ENCODE measurements at regions not wholly inside any gene's neighbourhood (a gene's known extent, or its start where the extent isn't known, plus 50 kb on each side); places are given as distances from the start of the nearest gene placed in this dataset.

- H3K9me3 ChIP-seq (ENCODE audit: control insufficient read depth, insufficient read depth, low read length), result peaks cover 7% of the 10 kb centered on the region
- TF ChIP-seq, protein P1, sequence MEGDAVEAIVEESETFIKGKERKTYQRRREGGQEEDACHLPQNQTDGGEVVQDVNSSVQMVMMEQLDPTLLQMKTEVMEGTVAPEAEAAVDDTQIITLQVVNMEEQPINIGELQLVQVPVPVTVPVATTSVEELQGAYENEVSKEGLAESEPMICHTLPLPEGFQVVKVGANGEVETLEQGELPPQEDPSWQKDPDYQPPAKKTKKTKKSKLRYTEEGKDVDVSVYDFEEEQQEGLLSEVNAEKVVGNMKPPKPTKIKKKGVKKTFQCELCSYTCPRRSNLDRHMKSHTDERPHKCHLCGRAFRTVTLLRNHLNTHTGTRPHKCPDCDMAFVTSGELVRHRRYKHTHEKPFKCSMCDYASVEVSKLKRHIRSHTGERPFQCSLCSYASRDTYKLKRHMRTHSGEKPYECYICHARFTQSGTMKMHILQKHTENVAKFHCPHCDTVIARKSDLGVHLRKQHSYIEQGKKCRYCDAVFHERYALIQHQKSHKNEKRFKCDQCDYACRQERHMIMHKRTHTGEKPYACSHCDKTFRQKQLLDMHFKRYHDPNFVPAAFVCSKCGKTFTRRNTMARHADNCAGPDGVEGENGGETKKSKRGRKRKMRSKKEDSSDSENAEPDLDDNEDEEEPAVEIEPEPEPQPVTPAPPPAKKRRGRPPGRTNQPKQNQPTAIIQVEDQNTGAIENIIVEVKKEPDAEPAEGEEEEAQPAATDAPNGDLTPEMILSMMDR (IDR thresholded peaks at IDR 0.05), result no peak
- no peak overlapping the region for H3K27ac ChIP-seq (ENCODE audit: low read length)
- 82% methylated on average over 9 of the region's 9 CpGs for WGBS (ENCODE audit: insufficient coverage)
- H3K27me3 ChIP-seq (ENCODE audit: control insufficient read depth, insufficient read depth, low read length), result no peaks in the 10 kb centered on the region
- H3K36me3 Mint-ChIP-seq, result no peaks in the 10 kb centered on the region
- no peaks in the 10 kb centered on the region for H3K27me3 Mint-ChIP-seq (ENCODE audit: low read depth in 2 of 2)
- no peak overlapping the region for H3K4me3 Mint-ChIP-seq
- intact Hi-C loops (cut with micrococcal nuclease), result no loop called here
- DNase-seq (no peak), ATAC-seq (no peak)
- H3K4me1 Mint-ChIP-seq, result no peaks in the 10 kb centered on the region
- H3K4me1 ChIP-seq (ENCODE audit: control insufficient read depth, insufficient read depth, low read length), result no peaks in the 10 kb centered on the region
- H3K4me3 ChIP-seq (ENCODE audit: low read length), result no peak overlapping the region
- no peaks in the 10 kb centered on the region for H3K36me3 ChIP-seq (ENCODE audit: control insufficient read depth, insufficient read depth, low read length)
- peaks cover 3 to 12% of the 10 kb centered on the region in 2 donors for H3K9me3 Mint-ChIP-seq
- no peak overlapping the region for H3K27ac Mint-ChIP-seq
Observed at GRCh38 chr1:194616835-194617234, 1430.4 kb upstream of the B3GALT2 start.

GRCh38 chr1:194602184-194602583, 1415.8 kb upstream of the B3GALT2 start:
- H3K9me3 Mint-ChIP-seq, result peaks cover 7% of the 10 kb centered on the region in 2 donors
- no peaks in the 10 kb centered on the region for H3K4me1 ChIP-seq (ENCODE audit: control insufficient read depth, insufficient read depth, low read length)
- no peaks in the 10 kb centered on the region for H3K9me3 ChIP-seq (ENCODE audit: control insufficient read depth, insufficient read depth, low read length)
- H3K4me1 Mint-ChIP-seq, result no peaks in the 10 kb centered on the region
- TF ChIP-seq, protein P1 (IDR thresholded peaks at IDR 0.05), result no peak
- H3K27ac ChIP-seq (ENCODE audit: low read length), result no peak overlapping the region
- no peaks in the 10 kb centered on the region for H3K27me3 Mint-ChIP-seq (ENCODE audit: low read depth in 2 of 2)
- intact Hi-C loops (cut with micrococcal nuclease), result no loop called here
- no peak for DNase-seq
- H3K4me3 Mint-ChIP-seq, result no peak overlapping the region
- H3K36me3 ChIP-seq (ENCODE audit: control insufficient read depth, insufficient read depth, low read length), result no peaks in the 10 kb centered on the region
- H3K36me3 Mint-ChIP-seq, result no peaks in the 10 kb centered on the region
- H3K27ac Mint-ChIP-seq, result no peak overlapping the region
- no peaks in the 10 kb centered on the region for H3K27me3 ChIP-seq (ENCODE audit: control insufficient read depth, insufficient read depth, low read length)
- H3K4me3 ChIP-seq (ENCODE audit: low read length), result no peak overlapping the region
- ATAC-seq, result no peak
- no CpG with 5 or more reads among the region's 1 CpG for WGBS (ENCODE audit: insufficient coverage)

- intact Hi-C loops (cut with micrococcal nuclease), result no loop called here
- Mint-ChIP-seq H3K4me3 (no peak overlapping the region), H3K4me1 (no peaks in the 10 kb centered on the region), H3K9me3 (peaks cover 7% of the 10 kb centered on the region in 2 donors), H3K27ac (no peak overlapping the region), H3K36me3 (no peaks in the 10 kb centered on the region), H3K27me3 (ENCODE audit: low read depth in 2 of 2) (no peaks in the 10 kb centered on the region)
- Histone ChIP-seq H3K9me3 (ENCODE audit: control insufficient read depth, insufficient read depth, low read length) (no peaks in the 10 kb centered on the region), H3K4me3 (ENCODE audit: low read length) (no peak overlapping the region), H3K27me3 (ENCODE audit: control insufficient read depth, insufficient read depth, low read length) (no peaks in the 10 kb centered on the region), H3K36me3 (ENCODE audit: control insufficient read depth, insufficient read depth, low read length) (no peaks in the 10 kb centered on the region), H3K27ac (ENCODE audit: low read length) (no peak overlapping the region), H3K4me1 (ENCODE audit: control insufficient read depth, insufficient read depth, low read length) (no peaks in the 10 kb centered on the region)
- 71% methylated on average over 3 of the region's 3 CpGs for WGBS (ENCODE audit: insufficient coverage)
- DNase-seq (no peak), ATAC-seq (no peak)
- TF ChIP-seq, protein P1 (IDR thresholded peaks at IDR 0.05), result no peak
Observed at GRCh38 chr1:194600716-194601115, 1414.3 kb upstream of the B3GALT2 start.

DNA sequence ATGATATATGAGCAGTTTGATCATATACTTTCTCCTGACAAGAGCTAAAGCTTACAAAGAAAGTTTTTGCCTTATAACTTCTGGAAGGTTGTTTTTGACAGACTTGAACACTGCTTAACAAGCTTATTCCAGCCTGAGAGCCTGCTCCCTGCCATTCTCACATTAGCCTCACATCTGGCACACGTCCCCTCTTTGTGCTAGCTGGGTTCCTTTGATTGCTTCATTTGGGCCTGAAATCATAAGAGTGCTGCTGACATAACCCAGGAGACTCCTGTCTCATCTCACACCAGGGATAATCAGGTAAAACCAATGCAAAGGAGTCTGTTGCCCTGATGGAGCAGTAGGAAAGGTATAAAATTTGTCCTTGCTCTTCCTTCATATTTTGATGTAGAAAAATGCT, 1411.7 kb upstream of the B3GALT2 start:
- 65% methylated on average over 1 of the region's 1 CpG for WGBS (ENCODE audit: insufficient coverage)
- ATAC-seq, result no peak
- peaks cover 5 to 7% of the 10 kb centered on the region in 2 donors for H3K9me3 Mint-ChIP-seq
- intact Hi-C loops (cut with micrococcal nuclease), result no loop called here
- Histone ChIP-seq H3K9me3 (ENCODE audit: control insufficient read depth, insufficient read depth, low read length) (no peaks in the 10 kb centered on the region), H3K27ac (ENCODE audit: low read length) (no peak overlapping the region), H3K27me3 (ENCODE audit: control insufficient read depth, insufficient read depth, low read length) (no peaks in the 10 kb centered on the region), H3K36me3 (ENCODE audit: control insufficient read depth, insufficient read depth, low read length) (no peaks in the 10 kb centered on the region), H3K4me3 (ENCODE audit: low read length) (no peak overlapping the region), H3K4me1 (ENCODE audit: control insufficient read depth, insufficient read depth, low read length) (no peaks in the 10 kb centered on the region)
- TF ChIP-seq, protein P1 (IDR thresholded peaks at IDR 0.05), result no peak
- no peak for DNase-seq
- H3K4me1 Mint-ChIP-seq, result no peaks in the 10 kb centered on the region
- no peaks in the 10 kb centered on the region for H3K36me3 Mint-ChIP-seq
- no peak overlapping the region for H3K4me3 Mint-ChIP-seq
- H3K27me3 Mint-ChIP-seq (ENCODE audit: low read depth in 2 of 2), result no peaks in the 10 kb centered on the region
- no peak overlapping the region for H3K27ac Mint-ChIP-seq

All from natural killer cell (primary cell).